ENCODE measurements at regions not wholly inside any gene's neighbourhood (a gene's known extent, or its start where the extent isn't known, plus 50 kb on each side); places are given as distances from the start of the nearest gene placed in this dataset.
"Not testable (repeated sequence)": the region's sequence is repeated elsewhere in the genome, so short reads cannot be mapped to it uniquely, and the experiment has no call there.

DNA sequence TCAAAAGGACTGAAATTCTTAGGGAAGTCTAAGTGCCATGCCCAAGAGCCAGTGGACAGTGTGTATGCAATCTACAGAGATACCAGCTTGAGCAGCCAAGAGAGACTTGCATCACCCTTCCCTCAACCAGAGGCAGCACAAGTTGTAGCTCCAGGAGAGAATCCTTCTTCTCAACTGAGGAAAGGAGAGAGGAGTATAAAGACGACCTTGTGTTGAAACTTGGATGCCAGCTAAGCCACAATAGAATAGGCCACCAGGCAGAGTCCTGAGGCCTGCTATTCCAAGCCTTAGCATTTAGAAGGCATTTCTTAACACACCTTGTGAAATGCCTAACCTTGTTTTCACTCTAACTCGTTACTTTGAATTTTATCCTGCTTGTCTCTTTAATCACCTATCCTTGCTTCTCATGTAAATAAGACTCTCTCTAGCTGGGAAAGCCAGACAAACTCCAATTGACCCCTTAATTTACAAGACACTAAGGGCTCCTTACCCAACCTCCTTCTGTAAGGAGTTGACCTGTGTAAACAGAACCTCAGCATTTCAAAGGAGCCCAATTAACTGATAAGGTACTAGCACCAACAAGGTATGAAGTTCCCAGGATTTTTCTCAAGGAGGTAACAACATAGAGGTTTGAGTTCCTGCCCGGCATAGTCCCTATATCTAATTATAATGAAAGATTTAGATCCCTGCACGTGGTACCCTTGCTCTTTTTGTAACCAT lies 738.8 kb downstream of the AMY1C start:
- no peak for DNase-seq

DNA sequence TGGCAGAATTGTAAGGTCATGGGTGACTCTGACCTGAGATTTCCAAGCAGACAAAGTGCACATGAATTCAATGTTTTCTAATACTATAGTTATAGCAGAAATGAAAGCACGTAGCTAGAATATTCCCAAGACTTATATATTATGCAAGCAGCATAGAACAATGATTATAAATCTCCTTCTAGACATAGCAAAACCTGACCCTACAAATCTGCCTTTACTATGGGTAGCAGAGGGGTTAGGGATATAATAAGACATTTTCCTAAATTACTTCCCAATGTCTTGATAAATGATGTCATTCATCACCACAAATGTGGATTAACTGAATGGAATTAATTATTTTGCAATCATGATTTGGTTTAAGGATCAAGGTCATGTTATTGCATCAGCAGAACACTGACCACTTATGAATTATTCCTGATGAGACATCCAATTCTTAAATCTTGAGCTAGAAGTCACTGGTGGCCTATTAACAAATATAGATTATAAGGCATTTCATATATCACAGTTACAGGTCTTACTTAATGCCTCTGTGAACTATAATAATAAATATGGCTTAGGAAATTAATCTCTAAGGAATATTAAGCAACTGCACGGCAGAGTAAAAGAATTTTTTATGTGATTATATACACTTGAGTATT lies 776.6 kb downstream of the AMY1C start:
- no peak for DNase-seq

DNA sequence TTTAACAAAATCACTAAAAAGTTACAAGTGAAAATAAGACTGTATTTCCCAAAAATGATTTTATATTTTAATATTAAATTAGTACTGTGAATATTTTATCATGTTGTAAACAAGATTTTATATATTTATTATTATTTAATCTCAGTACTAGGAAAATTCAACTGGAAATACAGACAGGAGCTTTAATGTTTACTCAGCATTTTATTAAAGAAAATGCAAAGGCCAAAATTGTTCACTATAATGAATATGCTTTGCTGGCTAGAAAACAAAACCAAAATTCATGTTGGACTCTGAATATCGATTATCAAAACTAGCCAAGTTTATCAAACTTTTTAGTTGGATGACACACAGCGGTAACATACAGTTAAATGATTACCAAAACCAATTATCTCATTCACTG lies 782.3 kb downstream of the AMY1C start:
- no peak for DNase-seq

DNA sequence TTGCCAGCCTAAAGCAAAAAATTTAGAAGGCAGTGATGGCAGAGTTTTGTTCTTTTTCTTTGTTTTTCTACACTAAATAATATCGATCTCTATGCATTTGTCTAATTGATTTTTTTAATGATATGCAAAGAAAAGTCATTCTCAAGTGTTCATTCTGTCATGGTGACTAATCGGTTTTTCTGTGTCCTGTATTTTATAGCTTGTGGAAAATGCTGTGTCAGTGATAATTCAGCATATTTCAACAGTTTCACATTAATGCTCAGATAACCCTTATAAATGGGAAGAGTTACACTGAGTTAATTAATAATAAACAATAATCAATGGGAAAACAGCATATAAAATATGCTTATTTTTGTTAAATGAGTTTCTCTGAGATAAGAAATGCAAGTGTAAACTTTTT lies 824.9 kb downstream of the AMY1C start:
- DNase-seq: no peak

DNA sequence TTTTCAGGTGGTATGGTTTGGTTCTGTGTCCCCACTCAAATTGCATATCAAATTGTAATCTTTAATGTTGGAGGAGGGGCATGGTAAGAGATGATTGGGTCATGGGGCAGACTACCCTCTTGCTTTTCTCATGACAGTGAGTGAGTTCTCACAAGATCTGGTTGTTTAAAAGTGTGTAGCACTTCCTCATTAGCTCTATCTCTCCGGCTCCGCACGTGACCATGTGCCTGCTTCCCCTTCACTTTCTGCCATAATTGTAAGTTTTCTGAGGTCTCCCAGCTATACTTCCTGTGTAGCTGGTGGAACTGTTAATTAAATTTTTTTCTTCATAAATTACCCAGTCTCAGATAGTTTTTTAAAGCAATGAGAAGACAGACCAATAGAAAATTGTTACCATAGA lies 843.2 kb downstream of the AMY1C start:
- DNase-seq: no peak

DNA sequence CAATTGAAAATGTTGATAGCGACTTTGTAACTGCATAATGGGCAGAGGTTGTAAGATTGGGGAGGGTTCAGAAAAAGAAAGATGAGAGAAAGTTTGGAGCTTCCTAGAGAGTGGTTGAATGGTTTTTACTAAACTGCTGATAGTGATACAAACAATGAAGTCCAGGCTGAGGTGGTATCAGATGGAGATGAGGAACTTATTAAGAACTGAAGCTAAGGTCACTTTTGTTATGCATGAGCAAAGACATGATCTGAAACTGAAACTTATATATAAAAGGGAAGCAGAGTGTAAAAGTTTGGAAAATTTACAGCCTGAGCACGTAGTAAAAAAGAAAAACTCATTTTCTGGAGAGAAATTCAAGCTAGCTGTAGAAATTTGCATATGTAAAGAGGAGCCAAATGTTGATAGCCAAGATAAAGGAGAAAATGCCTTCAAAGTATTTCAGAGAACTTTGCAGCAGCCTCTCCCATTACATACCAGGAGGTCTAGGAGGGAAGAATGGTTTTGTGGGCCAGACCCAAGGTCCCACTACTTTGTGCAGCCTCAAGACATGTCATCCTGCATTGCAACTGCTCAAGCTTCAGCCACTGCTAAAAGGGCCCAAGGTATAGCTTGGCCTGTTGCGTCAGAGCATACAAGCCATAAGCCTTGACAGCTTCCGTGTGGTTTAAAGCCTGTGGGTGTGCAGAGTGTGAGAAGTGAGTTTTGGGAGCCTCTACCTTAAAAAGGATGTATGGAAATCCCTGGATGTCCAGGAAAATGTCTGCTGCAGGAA lies 843.9 kb downstream of the AMY1C start:
- DNase-seq: no peak

DNA sequence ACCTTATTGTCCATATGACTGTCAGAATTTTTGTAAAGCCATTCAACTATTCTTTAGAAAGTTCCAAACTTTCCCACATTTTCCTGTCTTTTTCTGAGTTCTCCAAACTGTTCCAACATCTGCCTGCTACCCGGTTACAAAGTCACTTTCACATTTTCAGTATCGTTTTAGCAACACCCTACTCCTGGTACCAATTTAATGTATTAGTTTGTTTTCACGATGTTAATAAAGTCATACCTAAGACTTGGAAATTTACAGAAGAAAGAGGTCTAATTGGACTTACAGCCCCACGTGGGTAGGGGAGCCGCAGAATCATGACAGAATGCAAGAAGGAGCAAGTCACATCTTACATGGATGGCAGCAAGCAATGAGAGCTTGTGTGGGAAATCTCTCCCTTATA lies 867.8 kb downstream of the AMY1C start:
- DNase-seq: no peak

DNA sequence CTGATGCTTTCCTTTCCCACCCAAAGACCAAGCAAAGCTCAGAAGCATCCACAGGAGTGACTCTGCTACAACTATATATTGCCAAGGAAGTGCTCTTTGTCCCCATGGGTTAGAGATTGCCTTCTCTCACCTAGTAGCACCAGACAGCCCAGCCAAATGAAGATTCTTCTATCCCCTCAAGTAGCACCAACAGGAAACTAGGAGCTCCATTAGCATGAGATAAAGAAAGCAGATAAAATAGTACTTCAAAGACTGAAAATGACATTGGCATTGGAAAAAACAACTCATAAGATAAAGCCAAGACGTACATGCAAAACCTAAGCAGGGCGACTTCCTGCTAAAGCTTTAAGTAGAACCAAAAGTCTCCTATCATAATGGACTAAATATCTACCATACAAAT lies 871.5 kb downstream of the AMY1C start:
- DNase-seq: no peak

DNA sequence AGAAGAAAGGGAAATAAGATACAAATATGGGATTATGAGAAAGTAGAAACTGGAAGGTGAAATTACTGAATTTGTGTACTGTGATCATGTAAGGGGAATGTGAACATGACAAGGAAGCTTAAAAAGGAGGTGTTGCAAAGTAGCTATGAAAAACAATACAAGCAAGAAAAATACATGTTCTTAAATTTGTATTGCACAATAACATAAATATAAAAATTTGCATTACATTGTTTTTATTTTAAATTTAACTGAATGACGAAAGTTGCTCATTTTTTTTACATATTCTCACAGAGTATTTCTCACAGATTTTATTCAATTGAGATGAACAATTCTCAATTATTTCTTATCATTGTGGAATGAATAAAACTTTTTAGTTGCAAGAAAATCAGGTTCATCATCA lies 874.8 kb downstream of the AMY1C start:
- no peak for DNase-seq

DNA sequence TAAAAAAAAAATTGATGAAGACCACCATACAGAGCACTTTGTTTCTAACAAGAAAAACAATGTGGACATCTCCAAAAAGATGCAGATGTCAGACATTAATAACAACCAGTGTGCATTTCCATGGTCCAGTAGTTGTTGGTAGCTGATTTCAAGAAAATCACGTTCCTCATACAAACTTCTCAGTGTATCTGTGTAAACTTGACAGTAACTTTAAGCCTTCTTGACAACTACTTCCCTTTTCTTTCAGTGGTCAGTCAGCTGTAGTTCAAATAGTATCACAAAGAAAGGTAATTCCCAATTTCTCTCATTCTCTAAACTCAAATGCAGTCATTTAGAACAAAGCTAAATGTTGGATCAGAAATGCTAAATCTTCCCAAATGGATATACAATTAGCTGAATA lies 879.9 kb downstream of the AMY1C start:
- no peak for DNase-seq

DNA sequence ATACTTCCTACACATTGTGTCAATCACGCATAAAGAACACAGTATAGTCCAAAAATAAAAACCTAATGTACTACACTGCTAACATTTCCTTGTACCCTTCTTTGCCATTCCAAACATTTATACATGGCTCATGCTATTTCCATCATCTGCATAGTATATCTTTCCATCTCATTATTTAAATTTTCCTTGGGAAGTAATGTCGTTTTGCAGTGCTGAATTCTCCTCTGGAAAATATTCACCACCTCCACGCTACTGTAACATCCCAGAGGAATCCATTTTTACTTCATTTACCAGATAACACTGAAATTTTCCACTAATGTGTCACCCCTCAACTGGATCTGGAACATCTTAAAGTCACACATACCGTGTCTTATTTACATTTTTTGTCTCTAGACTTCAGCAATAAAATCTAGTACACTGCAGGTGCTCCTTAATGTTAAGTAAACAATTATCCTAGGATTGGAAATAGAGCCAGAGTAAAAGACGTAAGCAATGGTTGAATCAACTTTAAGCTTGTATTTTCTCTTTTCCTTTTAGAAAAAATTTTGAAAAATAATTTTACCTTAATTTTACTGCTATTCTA lies 881.0 kb downstream of the AMY1C start:
- DNase-seq: no peak

DNA sequence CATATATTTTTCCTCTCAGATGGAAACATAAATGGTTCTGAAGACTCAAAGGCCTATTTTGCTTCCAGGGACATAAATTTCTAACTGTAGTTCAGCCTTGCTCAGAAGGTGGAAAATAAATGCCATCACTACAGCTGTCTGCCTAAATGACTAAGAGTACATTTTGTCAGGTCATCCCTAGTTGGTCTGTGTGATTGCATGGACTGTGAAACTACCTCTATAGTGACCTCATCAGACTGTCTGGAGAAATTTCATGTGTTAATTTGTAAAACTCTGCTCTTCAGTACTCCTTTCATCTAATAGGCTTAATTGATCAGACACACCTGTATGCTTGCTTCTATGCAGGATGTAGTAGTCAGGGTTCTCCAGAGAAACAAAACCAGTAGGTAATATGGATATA lies 886.9 kb downstream of the AMY1C start:
- DNase-seq: no peak

DNA sequence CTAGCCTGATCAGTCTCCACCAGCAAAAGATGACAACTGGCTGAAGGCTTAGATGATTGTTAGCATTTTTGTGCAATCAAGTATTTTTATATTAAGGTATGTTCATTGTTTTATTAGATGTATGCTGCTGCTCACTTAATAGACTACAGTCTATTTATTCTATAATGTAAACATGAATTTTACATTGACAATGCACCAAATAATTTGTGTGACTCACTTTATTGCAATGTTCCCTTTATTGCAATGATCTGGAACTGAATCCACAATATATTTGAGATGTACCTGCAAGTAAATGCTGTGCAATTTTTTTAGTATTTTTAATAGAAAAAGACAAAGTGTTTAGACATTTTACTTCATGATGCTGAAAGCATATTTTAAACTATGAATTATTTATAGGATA lies 896.5 kb downstream of the AMY1C start:
- DNase-seq: no peak

DNA sequence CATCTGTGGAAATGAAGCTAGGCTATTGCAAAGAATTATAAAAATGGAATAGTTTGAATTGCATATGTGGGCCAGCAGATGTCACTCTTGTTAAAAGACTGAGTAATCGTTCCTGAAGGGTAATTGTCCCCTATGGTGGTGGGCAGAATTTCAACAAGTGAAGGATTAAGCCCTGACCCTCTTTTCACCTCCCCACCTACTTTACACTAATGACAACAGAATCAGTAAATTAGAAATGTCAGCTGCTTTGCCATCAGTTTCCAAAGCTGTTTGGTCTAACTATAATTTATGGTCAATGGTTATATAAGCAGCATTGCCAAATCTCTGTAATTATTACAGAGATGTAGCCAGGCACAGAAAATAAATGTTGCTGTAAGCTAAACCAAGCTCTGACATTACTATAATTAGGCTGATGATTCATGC lies 898.6 kb downstream of the AMY1C start:
- DNase-seq: no peak

DNA sequence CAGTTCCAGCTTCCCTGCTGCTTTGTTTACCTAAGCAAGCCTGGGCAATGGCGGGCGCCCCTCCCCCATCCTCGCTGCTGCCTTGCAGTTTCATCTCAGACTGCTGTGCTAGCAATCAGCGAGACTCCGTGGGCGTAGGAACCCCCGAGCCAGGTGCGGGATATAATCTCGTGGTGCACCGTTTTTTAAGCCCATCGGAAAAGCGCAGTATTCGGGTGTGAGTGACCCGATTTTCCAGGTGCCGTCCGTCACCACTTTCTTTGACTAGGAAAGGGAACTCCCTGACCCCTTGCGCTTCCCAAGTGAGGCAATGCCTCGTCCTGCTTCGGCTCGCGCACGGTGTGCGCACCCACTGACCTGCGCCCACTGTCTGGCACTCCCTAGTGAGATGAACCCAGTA lies 914.7 kb downstream of the AMY1C start:
- not testable (repeated sequence) for DNase-seq

DNA sequence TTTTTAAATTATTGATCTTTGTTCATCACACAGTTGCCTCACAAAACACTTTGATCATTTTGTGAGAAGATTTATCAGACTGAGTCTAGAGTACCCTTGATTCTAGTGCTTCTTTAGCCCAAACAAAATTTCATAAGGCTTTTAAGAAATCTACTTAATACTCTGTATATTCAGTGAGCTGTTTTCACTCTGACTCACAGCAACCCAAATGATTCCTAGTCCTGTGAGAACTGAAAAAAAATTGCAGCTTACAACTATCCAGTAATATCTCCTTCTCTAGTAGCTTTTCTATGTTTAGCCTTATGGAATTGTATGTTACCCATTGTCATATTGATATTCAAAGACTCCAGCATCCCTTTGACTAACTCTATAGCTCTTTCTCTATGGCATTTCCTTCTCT lies 915.6 kb downstream of the AMY1C start:
- DNase-seq: no peak

DNA sequence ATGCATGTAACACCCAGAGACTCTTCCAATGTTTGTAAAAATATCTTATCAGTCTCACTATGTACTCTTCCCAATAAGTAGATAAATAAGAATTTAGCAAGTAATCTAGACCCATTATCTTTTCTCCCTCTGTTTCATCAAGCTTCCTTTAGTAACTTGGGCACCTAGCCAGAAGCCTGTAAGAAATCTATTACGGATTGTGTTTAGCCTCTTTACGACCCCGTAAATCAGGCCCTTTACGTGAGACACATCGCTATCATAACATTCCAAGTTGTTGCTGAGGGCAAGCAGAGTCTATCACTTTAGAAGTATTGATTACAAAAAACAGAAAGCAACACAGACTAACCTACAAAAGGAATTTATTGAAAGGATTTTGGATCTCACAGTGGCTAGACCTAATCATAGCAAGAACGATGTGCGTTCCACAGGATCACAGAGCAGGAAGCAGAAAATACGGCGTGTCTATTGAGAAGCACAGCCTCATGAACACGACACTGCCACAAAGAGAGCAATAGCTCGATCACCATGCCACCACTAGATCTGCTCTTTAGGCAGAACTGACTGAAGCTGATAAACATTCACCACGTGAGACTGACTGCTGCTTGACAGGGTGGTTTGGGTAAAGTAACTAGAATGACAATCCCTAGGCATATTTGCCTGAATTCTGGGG lies 922.1 kb downstream of the AMY1C start:
- DNase-seq: no peak

DNA sequence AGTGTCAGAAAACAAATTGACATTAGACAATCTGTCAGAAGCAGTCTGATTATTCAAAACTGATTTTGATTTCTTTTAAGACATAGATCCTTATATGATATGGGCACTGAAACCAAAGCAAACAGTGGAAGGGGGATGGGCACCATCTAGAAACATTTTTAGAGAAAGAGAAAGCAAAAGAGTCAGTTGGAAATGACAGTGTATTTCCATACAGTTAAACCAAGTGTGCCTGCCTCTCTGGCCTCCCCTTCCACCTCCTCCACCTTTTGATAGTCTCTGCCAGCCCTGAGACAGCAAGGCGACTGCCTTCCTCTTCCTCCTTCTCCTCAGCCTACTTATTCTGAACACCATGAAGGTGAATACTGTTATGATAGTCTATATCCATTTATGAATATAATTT lies 949.7 kb downstream of the AMY1C start:
- no peak for DNase-seq

DNA sequence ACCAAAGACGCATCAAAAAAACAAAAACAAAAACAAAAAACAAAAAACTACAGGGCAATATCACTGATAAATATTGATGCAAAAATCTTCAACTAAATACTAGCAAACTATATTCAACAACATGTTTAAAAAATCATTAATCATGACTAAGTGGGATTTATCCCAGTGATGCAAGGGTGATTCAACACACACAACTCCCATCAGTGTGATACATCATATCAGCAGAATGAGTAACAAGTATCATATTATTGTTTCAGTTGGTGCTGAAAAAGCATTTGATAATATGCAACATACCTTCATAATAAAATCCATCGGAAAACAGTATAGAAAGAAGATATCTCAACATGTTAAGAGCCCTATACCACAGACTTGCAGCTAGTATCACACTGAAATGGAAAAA lies 953.0 kb downstream of the AMY1C start:
- no peak for DNase-seq

DNA sequence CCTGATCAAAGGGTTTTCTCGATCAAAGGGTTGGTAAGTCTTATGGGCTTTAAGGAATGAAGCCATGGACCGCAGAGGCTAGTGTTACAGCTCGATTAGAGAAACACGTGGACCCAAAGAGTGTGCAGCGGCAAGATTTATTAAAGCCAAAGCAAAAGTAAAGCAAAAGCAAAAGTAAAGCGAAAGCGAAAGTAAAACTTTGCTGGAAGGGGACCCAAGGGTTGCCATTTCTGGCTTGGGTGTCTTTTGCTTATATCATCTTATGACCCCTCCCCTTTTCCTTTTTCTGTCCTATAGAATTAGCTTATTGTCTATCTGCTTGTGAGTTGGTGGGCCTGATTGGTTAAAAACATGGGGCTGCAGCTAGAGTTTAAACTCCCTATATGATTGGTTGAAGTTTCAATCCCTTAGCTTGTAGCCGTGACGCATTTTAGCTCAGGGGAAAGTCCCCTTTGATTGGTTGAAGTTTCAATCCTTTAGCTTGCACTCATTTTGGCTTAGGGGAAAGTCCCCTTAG lies 957.0 kb downstream of the AMY1C start:
- no peak for DNase-seq

DNA sequence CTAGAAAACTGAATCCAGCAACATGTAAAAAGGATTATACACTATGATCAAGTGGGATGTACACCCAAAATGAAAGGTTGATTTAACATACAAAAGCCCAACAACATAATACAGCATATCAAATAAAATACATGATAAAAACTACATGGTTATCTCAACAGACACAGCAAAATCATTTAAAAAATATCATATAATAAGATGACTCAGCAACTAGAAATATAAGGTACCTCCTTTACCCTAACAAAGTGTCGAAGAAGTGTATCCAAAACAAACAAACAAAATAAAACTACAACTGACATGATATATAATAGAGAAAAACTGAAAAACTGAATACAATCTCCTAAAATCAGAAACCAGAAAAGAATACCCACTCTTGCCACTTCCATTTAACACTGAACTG lies 969.1 kb downstream of the AMY1C start:
- DNase-seq: no peak

DNA sequence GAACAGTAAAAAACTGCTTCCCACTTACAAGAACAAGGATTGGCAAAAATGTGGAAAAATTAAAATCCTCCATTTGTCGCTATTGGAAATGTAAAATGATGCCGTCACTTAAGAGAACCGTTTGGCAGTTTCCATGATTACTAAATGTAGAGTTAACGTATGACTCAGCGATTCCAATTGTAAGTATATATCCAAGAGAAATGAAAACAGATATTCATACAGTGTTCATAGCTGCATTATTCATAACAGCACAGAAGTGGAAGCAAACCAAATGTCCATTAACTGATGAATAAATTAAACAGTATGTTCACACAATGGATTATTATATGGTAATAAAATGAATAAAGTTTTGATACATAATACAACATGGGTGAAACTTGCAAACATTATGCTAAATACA lies 971.0 kb downstream of the AMY1C start:
- DNase-seq: no peak

DNA sequence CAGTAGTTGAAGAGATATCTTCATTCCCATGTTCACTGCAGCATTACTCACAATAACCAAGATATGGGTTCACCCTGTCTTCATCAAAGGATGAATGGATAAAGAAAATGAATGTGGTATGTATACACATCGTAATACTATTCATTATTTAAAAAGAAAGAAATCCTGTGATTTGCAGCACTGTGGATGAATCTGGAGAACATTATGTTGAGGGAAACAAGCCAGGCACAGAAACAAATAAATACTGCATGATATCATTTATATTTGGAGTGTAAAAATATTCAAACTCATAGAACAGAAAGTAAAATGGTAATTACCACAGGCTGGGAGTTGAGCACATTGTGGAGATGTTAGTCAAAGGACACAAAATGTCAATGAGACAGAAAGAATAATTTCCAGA lies 977.2 kb downstream of the AMY1C start:
- no peak for DNase-seq
